HCT116 (cell line): ENCODE measurements at regions not wholly inside any gene's neighbourhood (a gene's known extent, or its start where the extent isn't known, plus 50 kb on each side); places are given as distances from the start of the nearest gene placed in this dataset.

Source experiments
- POLR2A ChIP-seq: IDR thresholded peaks from 2 replicates; pipeline ENCODE4 v1.7.0; 2011; ENCODE audit warnings: borderline replicate concordance; ENCODE audit not compliant: insufficient read depth, insufficient read length; ENCODE audit errors: extremely low read depth
- TF ChIP-seq, protein P1 (sequence below), 3 experiments: fragments of 200-600 bp in 1 of 3; sonication (generic) in 1 of 3; IDR thresholded peaks in 2 of 3; conservative IDR thresholded peaks in 1 of 3; 2 replicates each; pipeline ENCODE4 v1.5.1; 2012 to 2017; ENCODE audit warnings: low read depth in 2 of 3, low read length in 2 of 3, antibody characterized with exemption in 1 of 3, borderline replicate concordance in 1 of 3, control low read depth in 1 of 3, mild to moderate bottlenecking in 1 of 3, mixed read lengths in 1 of 3, mixed run types in 1 of 3, moderate library complexity in 1 of 3; ENCODE audit not compliant: insufficient read depth in 1 of 3
- TF ChIP-seq, protein P2 (sequence below): IDR thresholded peaks from 2 replicates; pipeline ENCODE4 v1.6.1; 2012

DNA sequence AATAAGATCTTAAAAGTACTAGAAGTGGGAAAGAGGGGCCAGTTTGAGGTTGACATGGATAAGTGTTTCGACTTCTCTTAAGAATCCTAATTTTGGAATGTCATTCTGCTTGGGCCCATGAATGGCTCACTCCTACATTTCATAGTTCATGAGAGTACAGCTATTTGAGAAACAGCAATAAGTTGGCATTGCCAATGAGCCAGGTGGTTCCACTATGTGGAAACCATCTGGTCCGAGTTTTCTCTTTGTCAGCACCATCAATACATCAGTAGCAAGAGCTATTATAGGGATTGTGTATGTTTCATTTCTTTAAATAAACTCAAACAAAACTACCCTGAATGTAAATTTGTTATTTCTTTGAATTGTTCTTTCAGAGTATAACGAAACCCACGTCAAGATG, 78.1 kb upstream of the NEBL start:
- TF ChIP-seq, protein P1, sequence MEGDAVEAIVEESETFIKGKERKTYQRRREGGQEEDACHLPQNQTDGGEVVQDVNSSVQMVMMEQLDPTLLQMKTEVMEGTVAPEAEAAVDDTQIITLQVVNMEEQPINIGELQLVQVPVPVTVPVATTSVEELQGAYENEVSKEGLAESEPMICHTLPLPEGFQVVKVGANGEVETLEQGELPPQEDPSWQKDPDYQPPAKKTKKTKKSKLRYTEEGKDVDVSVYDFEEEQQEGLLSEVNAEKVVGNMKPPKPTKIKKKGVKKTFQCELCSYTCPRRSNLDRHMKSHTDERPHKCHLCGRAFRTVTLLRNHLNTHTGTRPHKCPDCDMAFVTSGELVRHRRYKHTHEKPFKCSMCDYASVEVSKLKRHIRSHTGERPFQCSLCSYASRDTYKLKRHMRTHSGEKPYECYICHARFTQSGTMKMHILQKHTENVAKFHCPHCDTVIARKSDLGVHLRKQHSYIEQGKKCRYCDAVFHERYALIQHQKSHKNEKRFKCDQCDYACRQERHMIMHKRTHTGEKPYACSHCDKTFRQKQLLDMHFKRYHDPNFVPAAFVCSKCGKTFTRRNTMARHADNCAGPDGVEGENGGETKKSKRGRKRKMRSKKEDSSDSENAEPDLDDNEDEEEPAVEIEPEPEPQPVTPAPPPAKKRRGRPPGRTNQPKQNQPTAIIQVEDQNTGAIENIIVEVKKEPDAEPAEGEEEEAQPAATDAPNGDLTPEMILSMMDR (IDR thresholded peaks at IDR 0.05 in 2 of 3, conservative IDR thresholded peaks at IDR 0.05 in 1 of 3; ENCODE audit: borderline replicate concordance in 1 of 3, insufficient read depth in 1 of 3, low read depth in 2 of 3, low read length in 2 of 3) = no peak
- TF ChIP-seq POLR2A = no peak
- TF ChIP-seq, protein P2, sequence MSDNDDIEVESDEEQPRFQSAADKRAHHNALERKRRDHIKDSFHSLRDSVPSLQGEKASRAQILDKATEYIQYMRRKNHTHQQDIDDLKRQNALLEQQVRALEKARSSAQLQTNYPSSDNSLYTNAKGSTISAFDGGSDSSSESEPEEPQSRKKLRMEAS = no peak
